HEK293 (cell line): ENCODE measurements at regions not wholly inside any gene's neighbourhood (a gene's known extent, or its start where the extent isn't known, plus 50 kb on each side); places are given as distances from the start of the nearest gene placed in this dataset.
A peak's percentile ranks its signal among the peaks of the same experiment; 100 is the strongest.

ENCODE experiments used
- CTCF ChIA-PET: fragments of 350-600 bp; formaldehyde crosslinking; extraction: SDS; loops from one replicate; lab custom pipeline; 2021; ENCODE audit warnings: antibody characterized with exemption; lab: Yijun Ruan, JAX
- POLR2A ChIA-PET: fragments of 300-600 bp; formaldehyde crosslinking; extraction: SDS; loops from one replicate; lab custom pipeline; 2020; ENCODE audit warnings: antibody characterized with exemption, inconsistent platforms; lab: Yijun Ruan, JAX
- H3K27ac ChIP-seq: fragments of 200-500 bp; sonication (Bioruptor generic); 2 replicates; pipeline ENCODE4 v1.5.1; 2014; ENCODE audit warnings: low read depth, low read length, control low read depth, inconsistent platforms; ENCODE audit errors: extremely low read depth
- H3K36me3 ChIP-seq, 2 experiments: fragments of 200-500 bp in 1 of 2; sonication (Bioruptor generic) in 1 of 2; 1 replicate in 1 of 2; 2 replicates in 1 of 2; pipeline ENCODE4 v1.5.1; 2014 to 2017; ENCODE audit warnings: inconsistent platforms in 2 of 2, low read length in 2 of 2; ENCODE audit not compliant: control insufficient read depth in 2 of 2, insufficient read depth in 1 of 2
- H3K4me1 ChIP-seq: fragments of 200-500 bp; sonication (Bioruptor generic); 2 replicates; pipeline ENCODE4 v1.5.1; 2014; ENCODE audit warnings: mild to moderate bottlenecking, low read length, inconsistent platforms; ENCODE audit not compliant: control insufficient read depth, insufficient read depth
- H3K4me3 ChIP-seq: 2 replicates; pipeline ENCODE4 v1.5.1; 2011; ENCODE audit warnings: low read depth, mild to moderate bottlenecking, control low read depth, low read length, moderate library complexity
- H3K9me3 ChIP-seq: fragments of 200-500 bp; sonication (Bioruptor generic); 2 replicates; pipeline ENCODE4 v1.5.1; 2014; ENCODE audit warnings: low read depth, low read length, inconsistent platforms; ENCODE audit not compliant: control insufficient read depth, insufficient read depth
- FEZF1 ChIP-seq: fragments of 450-650 bp; formaldehyde crosslinking; IDR thresholded peaks from 2 replicates; pipeline ENCODE4 v1.5.1; 2016; ENCODE audit warnings: missing biosample characterization, missing genetic modification characterization
- GLI4 ChIP-seq: fragments of 450-650 bp; formaldehyde crosslinking; IDR thresholded peaks from 2 replicates; pipeline ENCODE4 v1.5.1; 2016; ENCODE audit warnings: missing biosample characterization, missing genetic modification characterization
- GLIS2 ChIP-seq: fragments of 450-650 bp; formaldehyde crosslinking; IDR thresholded peaks from 2 replicates; pipeline ENCODE4 v1.5.1; 2016; ENCODE audit warnings: missing biosample characterization, missing genetic modification characterization
- HOXD13 ChIP-seq: sonication (generic); formaldehyde crosslinking; IDR thresholded peaks from 2 replicates; pipeline ENCODE4 v1.8.0; 2022; ENCODE audit warnings: missing genetic modification reagents, borderline replicate concordance
- KLF1 ChIP-seq: fragments of 450-650 bp; formaldehyde crosslinking; IDR thresholded peaks from 2 replicates; pipeline ENCODE4 v1.5.1; 2016; ENCODE audit warnings: missing biosample characterization, missing genetic modification characterization
- KLF8 ChIP-seq: fragments of 450-650 bp; formaldehyde crosslinking; IDR thresholded peaks from 2 replicates; pipeline ENCODE4 v1.5.1; 2016; ENCODE audit warnings: missing biosample characterization, missing genetic modification characterization
- PRDM1 ChIP-seq: fragments of 450-650 bp; formaldehyde crosslinking; IDR thresholded peaks from 2 replicates; pipeline ENCODE4; 2016; ENCODE audit warnings: missing biosample characterization, missing genetic modification characterization
- SETDB1 ChIP-seq: IDR thresholded peaks from one replicate; pipeline ENCODE4 v1.6.1; 2017; ENCODE audit warnings: mild to moderate bottlenecking, low read length, moderate library complexity, mixed read lengths; ENCODE audit not compliant: insufficient read length
- ZBTB20 ChIP-seq: fragments of 450-650 bp; formaldehyde crosslinking; IDR thresholded peaks from 2 replicates; pipeline ENCODE4 v1.5.1; 2016; ENCODE audit warnings: missing biosample characterization, missing genetic modification characterization
- ZNF132 ChIP-seq: fragments of 450-650 bp; formaldehyde crosslinking; IDR thresholded peaks from 2 replicates; pipeline ENCODE4 v1.5.1; 2017; ENCODE audit warnings: missing biosample characterization, missing genetic modification characterization, borderline replicate concordance
- ZNF155 ChIP-seq: fragments of 450-650 bp; formaldehyde crosslinking; IDR thresholded peaks from 2 replicates; pipeline ENCODE4 v1.5.1; 2016; ENCODE audit warnings: missing biosample characterization, missing genetic modification characterization
- ZNF174 ChIP-seq: fragments of 450-650 bp; formaldehyde crosslinking; IDR thresholded peaks from 2 replicates; pipeline ENCODE4 v1.5.0; 2017; ENCODE audit warnings: missing biosample characterization, mild to moderate bottlenecking, missing genetic modification characterization
- ZNF23 ChIP-seq: fragments of 450-650 bp; formaldehyde crosslinking; IDR thresholded peaks from 2 replicates; pipeline ENCODE4 v1.5.1; 2016; ENCODE audit warnings: missing biosample characterization, missing genetic modification characterization, borderline replicate concordance
- ZNF24 ChIP-seq: fragments of 450-650 bp; formaldehyde crosslinking; IDR thresholded peaks from 2 replicates; pipeline ENCODE4 v1.5.1; 2016; ENCODE audit warnings: missing biosample characterization, missing genetic modification characterization
- ZNF248 ChIP-seq: fragments of 450-650 bp; formaldehyde crosslinking; IDR thresholded peaks from 2 replicates; pipeline ENCODE4 v1.5.1; 2017; ENCODE audit warnings: missing biosample characterization, missing genetic modification characterization
- ZNF292 ChIP-seq: fragments of 450-650 bp; formaldehyde crosslinking; IDR thresholded peaks from 2 replicates; pipeline ENCODE4 v1.5.1; 2016; ENCODE audit warnings: low read depth, missing biosample characterization, missing genetic modification characterization, borderline replicate concordance
- ZNF423 ChIP-seq: fragments of 450-650 bp; formaldehyde crosslinking; IDR thresholded peaks from 2 replicates; pipeline ENCODE4 v1.5.1; 2016; ENCODE audit warnings: missing biosample characterization, missing genetic modification characterization
- ZNF548 ChIP-seq: fragments of 450-650 bp; formaldehyde crosslinking; IDR thresholded peaks from 2 replicates; pipeline ENCODE4 v1.5.1; 2016; ENCODE audit warnings: missing biosample characterization, missing genetic modification characterization
- ZNF621 ChIP-seq: fragments of 450-650 bp; formaldehyde crosslinking; IDR thresholded peaks from 2 replicates; pipeline ENCODE4 v1.5.1; 2017; ENCODE audit warnings: missing biosample characterization, missing genetic modification characterization
- ZNF707 ChIP-seq: fragments of 450-650 bp; formaldehyde crosslinking; IDR thresholded peaks from 2 replicates; pipeline ENCODE4 v1.5.1; 2016; ENCODE audit warnings: missing biosample characterization, missing genetic modification characterization
- ZNF76 ChIP-seq: fragments of 450-650 bp; formaldehyde crosslinking; IDR thresholded peaks from 2 replicates; pipeline ENCODE4; 2016; ENCODE audit warnings: low read depth, missing biosample characterization, missing genetic modification characterization, borderline replicate concordance
- ZNF843 ChIP-seq: fragments of 450-650 bp; formaldehyde crosslinking; IDR thresholded peaks from 2 replicates; pipeline ENCODE4 v1.5.1; 2016; ENCODE audit warnings: missing biosample characterization, missing genetic modification characterization
- ZXDB ChIP-seq: fragments of 450-650 bp; formaldehyde crosslinking; IDR thresholded peaks from 2 replicates; pipeline ENCODE4 v1.5.1; 2016; ENCODE audit warnings: missing biosample characterization, missing genetic modification characterization
- TF ChIP-seq, protein P1 (sequence below): fragments of 450-650 bp; formaldehyde crosslinking; IDR thresholded peaks from 2 replicates; pipeline ENCODE4 v1.5.1; 2016; ENCODE audit warnings: missing biosample characterization, missing genetic modification characterization
- TF ChIP-seq, protein P2 (sequence below): fragments of 450-650 bp; formaldehyde crosslinking; IDR thresholded peaks from 2 replicates; pipeline ENCODE4 v1.5.1; 2016; ENCODE audit warnings: missing biosample characterization, missing genetic modification characterization
- TF ChIP-seq, protein P3 (sequence below): fragments of 450-650 bp; formaldehyde crosslinking; IDR thresholded peaks from 2 replicates; pipeline ENCODE4 v1.5.1; 2016; ENCODE audit warnings: missing biosample characterization, missing genetic modification characterization

DNA sequence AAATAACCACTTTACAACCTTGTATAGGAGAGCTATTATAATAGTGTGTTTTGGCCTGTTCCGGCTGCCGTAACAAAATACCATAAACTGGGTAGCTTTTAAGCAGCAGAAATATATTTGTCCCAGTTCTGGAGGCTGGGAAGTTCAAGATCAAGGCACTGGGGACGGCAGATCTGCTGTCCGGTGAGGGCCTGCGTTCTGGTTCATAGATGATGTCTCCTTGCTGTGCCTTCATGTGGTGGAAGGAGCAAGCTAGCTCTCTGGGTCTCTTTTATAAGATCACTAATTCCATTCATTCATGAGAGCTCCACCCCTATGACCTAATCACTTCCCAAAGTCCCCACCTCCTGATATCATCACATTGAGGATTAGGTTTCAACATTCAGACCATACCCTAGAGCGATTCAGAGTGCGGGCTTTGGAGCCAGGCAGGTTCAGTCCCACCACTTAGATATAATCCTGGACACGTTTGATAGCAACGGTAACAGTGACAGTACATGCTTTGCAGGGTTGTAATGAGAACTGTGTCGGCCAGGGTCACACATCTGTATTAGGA is 76.2 kb upstream of the ZFHX3 start (continued):
- TF ChIP-seq ZNF843 (tag by site-specific recombination), result peak; percentile 66; the same call in 1 of the 2 replicates
- peak; percentile 49; the same call in 1 of the 2 replicates for TF ChIP-seq ZXDB (tag by site-specific recombination)
- no peak for TF ChIP-seq ZNF707 (tag by site-specific recombination)
- no peak for TF ChIP-seq GLIS2
- TF ChIP-seq ZNF76 (tag by site-specific recombination), result 0 out of 2 replicates have a peak, but pooled peaks have one; percentile 22
- TF ChIP-seq SETDB1, result no peak
- TF ChIP-seq, protein P1, sequence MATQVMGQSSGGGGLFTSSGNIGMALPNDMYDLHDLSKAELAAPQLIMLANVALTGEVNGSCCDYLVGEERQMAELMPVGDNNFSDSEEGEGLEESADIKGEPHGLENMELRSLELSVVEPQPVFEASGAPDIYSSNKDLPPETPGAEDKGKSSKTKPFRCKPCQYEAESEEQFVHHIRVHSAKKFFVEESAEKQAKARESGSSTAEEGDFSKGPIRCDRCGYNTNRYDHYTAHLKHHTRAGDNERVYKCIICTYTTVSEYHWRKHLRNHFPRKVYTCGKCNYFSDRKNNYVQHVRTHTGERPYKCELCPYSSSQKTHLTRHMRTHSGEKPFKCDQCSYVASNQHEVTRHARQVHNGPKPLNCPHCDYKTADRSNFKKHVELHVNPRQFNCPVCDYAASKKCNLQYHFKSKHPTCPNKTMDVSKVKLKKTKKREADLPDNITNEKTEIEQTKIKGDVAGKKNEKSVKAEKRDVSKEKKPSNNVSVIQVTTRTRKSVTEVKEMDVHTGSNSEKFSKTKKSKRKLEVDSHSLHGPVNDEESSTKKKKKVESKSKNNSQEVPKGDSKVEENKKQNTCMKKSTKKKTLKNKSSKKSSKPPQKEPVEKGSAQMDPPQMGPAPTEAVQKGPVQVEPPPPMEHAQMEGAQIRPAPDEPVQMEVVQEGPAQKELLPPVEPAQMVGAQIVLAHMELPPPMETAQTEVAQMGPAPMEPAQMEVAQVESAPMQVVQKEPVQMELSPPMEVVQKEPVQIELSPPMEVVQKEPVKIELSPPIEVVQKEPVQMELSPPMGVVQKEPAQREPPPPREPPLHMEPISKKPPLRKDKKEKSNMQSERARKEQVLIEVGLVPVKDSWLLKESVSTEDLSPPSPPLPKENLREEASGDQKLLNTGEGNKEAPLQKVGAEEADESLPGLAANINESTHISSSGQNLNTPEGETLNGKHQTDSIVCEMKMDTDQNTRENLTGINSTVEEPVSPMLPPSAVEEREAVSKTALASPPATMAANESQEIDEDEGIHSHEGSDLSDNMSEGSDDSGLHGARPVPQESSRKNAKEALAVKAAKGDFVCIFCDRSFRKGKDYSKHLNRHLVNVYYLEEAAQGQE (tag by site-specific recombination), result no peak
- TF ChIP-seq ZNF174 (tag by site-specific recombination), result no peak
- no peak for TF ChIP-seq ZNF423
- no peak for TF ChIP-seq GLI4 (tag by site-specific recombination)
- no peak for TF ChIP-seq ZNF248
- peak; percentile 78 for TF ChIP-seq KLF1 (tag by site-specific recombination)
- peak; percentile 49; the same call in 1 of the 2 replicates for TF ChIP-seq KLF8 (tag by site-specific recombination)
- peak; percentile 56; the same call in 1 of the 2 replicates for TF ChIP-seq ZNF24 (tag by site-specific recombination)
- no peak for TF ChIP-seq ZNF548 (tag by site-specific recombination)
- no peak for TF ChIP-seq ZNF132 (tag by site-specific recombination)
- no peak for TF ChIP-seq ZNF292 (tag by site-specific recombination)
- TF ChIP-seq HOXD13 (CRISPR knock-in tag), result no peak
- TF ChIP-seq, protein P2, sequence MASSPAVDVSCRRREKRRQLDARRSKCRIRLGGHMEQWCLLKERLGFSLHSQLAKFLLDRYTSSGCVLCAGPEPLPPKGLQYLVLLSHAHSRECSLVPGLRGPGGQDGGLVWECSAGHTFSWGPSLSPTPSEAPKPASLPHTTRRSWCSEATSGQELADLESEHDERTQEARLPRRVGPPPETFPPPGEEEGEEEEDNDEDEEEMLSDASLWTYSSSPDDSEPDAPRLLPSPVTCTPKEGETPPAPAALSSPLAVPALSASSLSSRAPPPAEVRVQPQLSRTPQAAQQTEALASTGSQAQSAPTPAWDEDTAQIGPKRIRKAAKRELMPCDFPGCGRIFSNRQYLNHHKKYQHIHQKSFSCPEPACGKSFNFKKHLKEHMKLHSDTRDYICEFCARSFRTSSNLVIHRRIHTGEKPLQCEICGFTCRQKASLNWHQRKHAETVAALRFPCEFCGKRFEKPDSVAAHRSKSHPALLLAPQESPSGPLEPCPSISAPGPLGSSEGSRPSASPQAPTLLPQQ (tag by site-specific recombination), result no peak
- TF ChIP-seq ZNF23 (tag by site-specific recombination), result no peak
- no peak for TF ChIP-seq ZNF155
- no peak for TF ChIP-seq ZNF621 (tag by site-specific recombination)

DNA sequence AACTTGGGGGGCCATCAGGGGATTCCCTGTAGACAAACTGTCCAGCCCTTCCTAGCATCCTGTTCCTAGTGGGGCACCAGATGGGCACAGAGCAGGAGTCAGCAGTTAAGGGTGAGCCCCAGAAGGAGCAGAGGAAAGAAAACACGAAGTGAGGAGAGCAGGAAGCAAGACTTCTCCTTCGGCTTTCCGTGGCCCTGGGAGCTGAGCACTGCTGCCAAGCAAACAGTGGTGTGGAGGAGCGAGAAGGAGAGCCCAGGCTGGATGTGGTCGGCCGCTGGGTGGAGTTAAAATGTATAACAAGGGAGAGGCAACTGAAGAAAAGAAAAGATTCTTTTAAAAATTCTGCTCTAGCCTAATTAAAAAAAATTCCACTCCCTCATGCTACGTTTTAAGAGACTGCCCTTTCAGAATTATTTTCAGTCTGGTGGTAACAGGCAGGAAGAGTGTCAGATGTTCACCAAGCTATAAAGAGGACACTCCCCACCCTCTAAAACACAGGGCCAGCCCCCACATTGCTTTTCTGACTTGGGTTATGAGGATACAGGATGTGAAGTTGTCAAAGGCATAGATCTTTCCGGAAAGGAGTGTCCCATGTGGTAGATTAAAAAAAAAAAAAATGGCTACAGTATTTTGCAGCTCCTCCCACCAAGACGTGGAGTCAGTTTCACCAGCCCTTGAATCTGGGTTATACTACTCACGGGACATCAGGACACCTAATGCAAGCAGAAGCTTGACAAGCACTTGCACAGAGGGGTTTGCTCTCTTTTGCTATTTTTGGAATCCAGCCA is 74.9 kb upstream of the ZFHX3 start:
- H3K4me3 ChIP-seq, result no peak overlapping the region
- ChIA-PET CTCF (interaction anchor here (0.6 to 1.3 kb wide), 2 partner anchors 13 to 28 kb away, joined by 3 read pairs; no protein-coding TSS in a partner anchor), POLR2A (interaction anchor here (0.8 kb wide), 1 partner anchor 24 kb away, joined by 3 read pairs; no protein-coding TSS in a partner anchor)
- no peak overlapping the region for H3K27ac ChIP-seq
- H3K4me1 ChIP-seq, result peaks cover 7% of the 10 kb centered on the region
- no peaks in the 10 kb centered on the region for H3K36me3 ChIP-seq
- H3K9me3 ChIP-seq, result no peaks in the 10 kb centered on the region
- TF ChIP-seq, protein P3, sequence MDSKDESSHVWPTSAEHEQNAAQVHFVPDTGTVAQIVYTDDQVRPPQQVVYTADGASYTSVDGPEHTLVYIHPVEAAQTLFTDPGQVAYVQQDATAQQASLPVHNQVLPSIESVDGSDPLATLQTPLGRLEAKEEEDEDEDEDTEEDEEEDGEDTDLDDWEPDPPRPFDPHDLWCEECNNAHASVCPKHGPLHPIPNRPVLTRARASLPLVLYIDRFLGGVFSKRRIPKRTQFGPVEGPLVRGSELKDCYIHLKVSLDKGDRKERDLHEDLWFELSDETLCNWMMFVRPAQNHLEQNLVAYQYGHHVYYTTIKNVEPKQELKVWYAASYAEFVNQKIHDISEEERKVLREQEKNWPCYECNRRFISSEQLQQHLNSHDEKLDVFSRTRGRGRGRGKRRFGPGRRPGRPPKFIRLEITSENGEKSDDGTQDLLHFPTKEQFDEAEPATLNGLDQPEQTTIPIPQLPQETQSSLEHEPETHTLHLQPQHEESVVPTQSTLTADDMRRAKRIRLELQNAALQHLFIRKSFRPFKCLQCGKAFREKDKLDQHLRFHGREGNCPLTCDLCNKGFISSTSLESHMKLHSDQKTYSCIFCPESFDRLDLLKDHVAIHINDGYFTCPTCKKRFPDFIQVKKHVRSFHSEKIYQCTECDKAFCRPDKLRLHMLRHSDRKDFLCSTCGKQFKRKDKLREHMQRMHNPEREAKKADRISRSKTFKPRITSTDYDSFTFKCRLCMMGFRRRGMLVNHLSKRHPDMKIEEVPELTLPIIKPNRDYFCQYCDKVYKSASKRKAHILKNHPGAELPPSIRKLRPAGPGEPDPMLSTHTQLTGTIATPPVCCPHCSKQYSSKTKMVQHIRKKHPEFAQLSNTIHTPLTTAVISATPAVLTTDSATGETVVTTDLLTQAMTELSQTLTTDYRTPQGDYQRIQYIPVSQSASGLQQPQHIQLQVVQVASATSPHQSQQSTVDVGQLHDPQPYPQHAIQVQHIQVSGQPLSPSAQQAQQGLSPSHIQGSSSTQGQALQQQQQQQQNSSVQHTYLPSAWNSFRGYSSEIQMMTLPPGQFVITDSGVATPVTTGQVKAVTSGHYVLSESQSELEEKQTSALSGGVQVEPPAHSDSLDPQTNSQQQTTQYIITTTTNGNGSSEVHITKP (tag by site-specific recombination), result peak; percentile 82
- TF ChIP-seq FEZF1 (tag by site-specific recombination), result no peak
- peak; percentile 89 for TF ChIP-seq ZBTB20
- no peak for TF ChIP-seq ZNF621 (tag by site-specific recombination)
- TF ChIP-seq PRDM1 (tag by site-specific recombination), result no peak
- 0 out of 2 replicates have a peak, but pooled peaks have one; percentile 11 for TF ChIP-seq ZXDB (tag by site-specific recombination)
